Transverse colon (tissue), 4 donors: ENCODE measurements at regions not wholly inside any gene's neighbourhood (a gene's known extent, or its start where the extent isn't known, plus 50 kb on each side); places are given as distances from the start of the nearest gene placed in this dataset.

Experiments used
- DNase-seq: peaks from one replicate; pipeline ENCODE4 v3.0.0-alpha.2; 2019
- H3K27ac ChIP-seq, 4 donors: fragments of 200-600 bp; sonication (generic); 2 replicates each; pipeline ENCODE4 v1.5.1; 2016 to 2018; ENCODE audit warnings: inconsistent platforms in 4 of 4
- H3K27me3 ChIP-seq: fragments of 200-600 bp; sonication (generic); 2 replicates; pipeline ENCODE4 v1.5.1; 2017; ENCODE audit warnings: inconsistent platforms
- H3K36me3 ChIP-seq, 4 donors: fragments of 200-600 bp; sonication (generic); 2 replicates each; pipeline ENCODE4 v1.5.1; 2017 to 2019; ENCODE audit warnings: inconsistent platforms in 4 of 4
- H3K4me1 ChIP-seq, 4 donors: fragments of 200-600 bp; sonication (generic); 2 replicates each; pipeline ENCODE4 v1.5.1; 2017 to 2020; ENCODE audit warnings: inconsistent platforms in 4 of 4
- H3K4me3 ChIP-seq, 4 donors: fragments of 200-600 bp; sonication (generic); 1 replicate in 1 of 4; 2 replicates in 3 of 4; pipeline versions ENCODE4 v1.5.1 to v1.6.1; 2017 to 2019; ENCODE audit warnings: inconsistent platforms in 4 of 4
- H3K9me3 ChIP-seq, 2 donors: fragments of 200-600 bp; sonication (generic); 2 replicates each; pipeline ENCODE4 v1.5.1; 2017 to 2019; ENCODE audit warnings: inconsistent platforms in 2 of 2
- EP300 ChIP-seq: sonication (generic); formaldehyde crosslinking; IDR thresholded peaks from one replicate; pipeline ENCODE4 v1.6.1; 2017; ENCODE audit warnings: antibody characterized with exemption, low read depth
- POLR2A ChIP-seq: fragments of 450-650 bp; IDR thresholded peaks from one replicate; pipeline ENCODE4 v1.6.1; 2016; ENCODE audit warnings: antibody characterized with exemption, mild to moderate bottlenecking, moderate library complexity
- POLR2AphosphoS5 ChIP-seq, 3 donors: sonication (generic); formaldehyde crosslinking; IDR thresholded peaks; one replicate each; pipeline ENCODE4 v1.6.1; 2016; ENCODE audit warnings: antibody characterized with exemption in 3 of 3
- WGBS, 2 donors: methylation state at CpG; one replicate each; pipeline ENCODE4 v1.1.5; 2018; ENCODE audit warnings: low coverage in 1 of 2; 5-methylcytosine and 5-hydroxymethylcytosine counted together
- in situ Hi-C, 4 donors: fragments of 200-750 bp; cut with MboI; loops; one replicate each; pipeline versions ENCODE4 v1.15.0 to v1.15.1; 2017; ENCODE audit warnings: low sequenced_read_pairs in 3 of 4, low pct_ligation_motif_present in 1 of 4, low pct_unique_long_range_greater_than_20kb in 1 of 4
- intact Hi-C: fragments of 100-400 bp; cut with DNase I; formaldehyde crosslinking; loops from one replicate; pipeline ENCODE4 v1.15.1; 2023; ENCODE audit warnings: low total_unique reads
- TF ChIP-seq, protein P1 (sequence below), 5 experiments: fragments of 200-600 bp in 3 of 5; fragments of 450-650 bp in 2 of 5; sonication (generic) in 3 of 5; IDR thresholded peaks; 1 replicate in 2 of 5; 2 replicates in 3 of 5; pipeline ENCODE4 v1.5.1; 2016 to 2017; ENCODE audit warnings: antibody characterized with exemption in 5 of 5, inconsistent platforms in 3 of 5, mild to moderate bottlenecking in 2 of 5, moderate library complexity in 1 of 5

DNA sequence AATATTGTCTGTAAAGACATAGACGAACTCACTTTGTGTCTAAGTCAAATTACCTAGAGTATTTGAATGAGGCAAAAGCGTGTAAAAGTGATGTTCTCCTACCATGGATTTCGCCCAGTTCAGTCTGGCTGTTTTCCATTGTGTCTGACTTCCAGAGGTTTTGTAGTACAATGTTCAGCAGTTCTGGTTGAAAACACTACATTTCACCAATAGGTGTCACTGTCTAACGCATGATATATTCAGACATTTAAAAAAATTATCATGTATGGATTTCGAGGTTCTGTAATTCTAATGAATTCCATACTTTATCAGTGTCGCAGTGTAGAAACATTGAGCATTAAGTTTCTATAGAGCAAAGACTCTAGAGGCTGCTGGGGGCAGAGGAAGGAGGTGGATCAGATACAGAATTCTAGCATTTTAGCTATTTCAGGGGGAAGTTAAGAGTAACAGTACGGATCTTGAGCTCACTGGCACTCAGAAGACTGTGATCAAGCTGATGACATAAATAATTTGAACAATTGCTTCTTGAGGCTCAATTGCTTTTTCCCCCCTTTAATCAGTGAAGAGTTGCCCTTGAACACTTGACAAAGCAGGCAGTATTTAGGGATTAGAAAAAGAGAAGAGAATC, 196.9 kb upstream of the RHOBTB1 start:
- TF ChIP-seq EP300 = no peak
- TF ChIP-seq, protein P1, sequence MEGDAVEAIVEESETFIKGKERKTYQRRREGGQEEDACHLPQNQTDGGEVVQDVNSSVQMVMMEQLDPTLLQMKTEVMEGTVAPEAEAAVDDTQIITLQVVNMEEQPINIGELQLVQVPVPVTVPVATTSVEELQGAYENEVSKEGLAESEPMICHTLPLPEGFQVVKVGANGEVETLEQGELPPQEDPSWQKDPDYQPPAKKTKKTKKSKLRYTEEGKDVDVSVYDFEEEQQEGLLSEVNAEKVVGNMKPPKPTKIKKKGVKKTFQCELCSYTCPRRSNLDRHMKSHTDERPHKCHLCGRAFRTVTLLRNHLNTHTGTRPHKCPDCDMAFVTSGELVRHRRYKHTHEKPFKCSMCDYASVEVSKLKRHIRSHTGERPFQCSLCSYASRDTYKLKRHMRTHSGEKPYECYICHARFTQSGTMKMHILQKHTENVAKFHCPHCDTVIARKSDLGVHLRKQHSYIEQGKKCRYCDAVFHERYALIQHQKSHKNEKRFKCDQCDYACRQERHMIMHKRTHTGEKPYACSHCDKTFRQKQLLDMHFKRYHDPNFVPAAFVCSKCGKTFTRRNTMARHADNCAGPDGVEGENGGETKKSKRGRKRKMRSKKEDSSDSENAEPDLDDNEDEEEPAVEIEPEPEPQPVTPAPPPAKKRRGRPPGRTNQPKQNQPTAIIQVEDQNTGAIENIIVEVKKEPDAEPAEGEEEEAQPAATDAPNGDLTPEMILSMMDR (IDR thresholded peaks at IDR 0.05) = peak; percentile 53 to 58 (median 57)
- TF ChIP-seq POLR2AphosphoS5 (IDR thresholded peaks at IDR 0.05) = no peak
- no peak for TF ChIP-seq POLR2A
- Histone ChIP-seq H3K27ac (no peak overlapping the region), H3K9me3 (no peaks in the 10 kb centered on the region), H3K4me3 (no peak overlapping the region), H3K36me3 (no peaks in the 10 kb centered on the region), H3K4me1 (peaks cover 0 to 3% (median 0%) of the 10 kb centered on the region in 4 donors), H3K27me3 (no peaks in the 10 kb centered on the region)
- in situ Hi-C loops (loop anchor here in 2 of 4 donors (25.0 kb wide), 1 partner anchor 596 kb away; no protein-coding TSS in a partner anchor), intact Hi-C loops (no loop called here)
- 10 to 16% methylated on average over 7 of the region's 7 CpGs for WGBS, 2 donors
- DNase-seq = no peak

DNA sequence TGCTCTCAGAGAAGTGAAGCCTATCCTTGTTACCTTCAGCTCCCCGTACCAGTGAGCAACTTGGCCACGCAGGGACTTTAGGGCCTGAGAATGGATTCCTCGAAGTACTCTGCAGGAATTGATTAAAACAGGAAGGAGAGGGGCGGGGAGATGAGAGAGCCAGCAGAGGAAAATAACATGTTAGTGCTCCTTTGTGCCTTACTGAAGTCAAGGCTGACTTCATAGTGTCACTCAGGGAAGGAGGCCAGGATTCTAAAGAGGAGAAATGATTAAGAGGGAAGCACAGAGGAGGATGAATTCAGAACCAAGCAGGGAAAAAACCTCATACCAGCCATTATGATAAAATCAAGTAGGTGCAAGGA, 195.6 kb upstream of the RHOBTB1 start:
- no peak overlapping the region for H3K4me3 ChIP-seq
- no peaks in the 10 kb centered on the region for H3K27me3 ChIP-seq
- H3K36me3 ChIP-seq = no peaks in the 10 kb centered on the region
- no peaks in the 10 kb centered on the region for H3K9me3 ChIP-seq
- no peak for DNase-seq
- peaks cover 0 to 3% (median 0%) of the 10 kb centered on the region in 4 donors for H3K4me1 ChIP-seq
- no peak overlapping the region for H3K27ac ChIP-seq
- 73 to 90% methylated on average over 2 to 4 of the region's 4 CpGs for WGBS, 2 donors
- in situ Hi-C loops = loop anchor here in 2 of 4 donors (25.0 kb wide), 1 partner anchor 598 kb away; no protein-coding TSS in a partner anchor
- intact Hi-C loops = loop anchor here (10.0 kb wide), 1 partner anchor 605 kb away; no protein-coding TSS in a partner anchor
- TF ChIP-seq POLR2AphosphoS5 (IDR thresholded peaks at IDR 0.05) (no peak), EP300 (no peak), POLR2A (no peak)
- TF ChIP-seq, protein P1 (IDR thresholded peaks at IDR 0.05) = no peak

DNA sequence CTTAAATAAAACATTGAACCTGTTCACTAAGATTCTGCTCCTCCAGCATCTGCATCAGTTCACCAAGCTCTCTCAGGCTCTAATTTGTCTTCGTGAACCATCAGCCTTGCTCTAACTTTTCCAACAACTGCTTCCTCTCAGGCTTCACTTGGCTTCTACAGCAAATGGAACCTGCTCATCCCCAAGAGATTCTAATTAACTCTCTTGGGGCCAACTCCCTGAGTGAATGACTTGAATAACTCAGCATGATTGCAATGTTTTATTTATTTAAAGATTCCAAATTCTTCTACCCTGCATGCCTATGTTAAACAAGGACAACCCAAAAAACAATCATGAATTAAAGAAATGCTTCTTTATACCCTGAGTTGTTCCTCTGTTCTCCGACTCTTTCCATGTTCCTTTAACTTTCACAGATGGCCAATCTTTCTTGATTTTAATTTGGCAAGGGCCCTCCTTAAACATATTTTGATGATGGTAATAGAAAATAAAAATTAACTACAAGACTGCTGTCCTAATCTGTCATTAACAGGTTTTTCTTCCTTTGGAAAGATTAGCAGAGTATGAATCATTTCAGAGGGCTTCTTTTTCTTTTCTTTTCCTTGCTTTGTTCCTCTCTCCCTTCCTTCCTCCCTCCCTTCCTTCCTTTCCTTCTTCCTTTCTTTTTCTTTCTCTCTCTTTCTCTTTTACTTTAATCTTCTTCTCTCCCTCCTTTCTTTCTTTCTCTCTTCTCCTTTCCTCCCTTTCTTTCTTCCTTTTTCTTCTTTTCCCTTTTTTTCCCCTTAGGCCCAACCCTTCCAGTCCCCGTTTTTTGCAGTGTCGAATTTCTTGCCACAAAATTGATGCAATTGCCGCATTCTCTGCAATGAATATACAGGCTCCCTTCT, 195.0 kb upstream of the RHOBTB1 start:
- in situ Hi-C loops (loop anchor here in 2 of 4 donors (25.0 kb wide), 1 partner anchor 598 kb away; no protein-coding TSS in a partner anchor), intact Hi-C loops (loop anchor here (10.0 kb wide), 1 partner anchor 606 kb away; no protein-coding TSS in a partner anchor)
- no peak for DNase-seq
- H3K27me3 ChIP-seq = no peaks in the 10 kb centered on the region
- 68 to 81% methylated on average over 4 to 5 of the region's 5 CpGs for WGBS, 2 donors
- peaks cover 0 to 3% (median 0%) of the 10 kb centered on the region in 4 donors for H3K4me1 ChIP-seq
- no peak overlapping the region for H3K27ac ChIP-seq
- H3K9me3 ChIP-seq = no peaks in the 10 kb centered on the region
- H3K36me3 ChIP-seq = no peaks in the 10 kb centered on the region
- H3K4me3 ChIP-seq = no peak overlapping the region
- TF ChIP-seq POLR2A (no peak), EP300 (no peak), POLR2AphosphoS5 (IDR thresholded peaks at IDR 0.05) (no peak)
- TF ChIP-seq, protein P1 (IDR thresholded peaks at IDR 0.05) = no peak

DNA sequence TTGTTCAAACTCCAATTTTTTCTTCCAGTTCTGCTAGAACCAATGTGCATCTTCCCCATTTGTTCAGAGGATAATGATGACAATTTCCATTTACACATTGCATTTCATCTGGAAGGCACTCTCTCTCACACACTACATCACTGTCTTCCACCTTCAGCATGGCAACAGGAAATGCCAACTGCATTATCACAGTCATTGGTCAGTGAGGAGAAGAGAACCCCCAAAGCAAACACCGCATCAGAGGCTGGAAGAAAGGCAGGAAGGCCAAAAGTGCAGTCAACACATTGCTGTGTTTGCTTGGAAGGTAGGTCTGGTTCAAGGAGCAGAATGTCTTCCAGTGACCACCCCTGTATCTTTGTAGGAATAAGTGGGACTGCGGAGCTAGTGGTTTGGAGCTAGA, 192.2 kb upstream of the RHOBTB1 start:
- no peaks in the 10 kb centered on the region for H3K36me3 ChIP-seq
- no peaks in the 10 kb centered on the region for H3K9me3 ChIP-seq
- H3K27me3 ChIP-seq = no peaks in the 10 kb centered on the region
- intact Hi-C loops = loop anchor here (10.0 kb wide), 1 partner anchor 609 kb away; no protein-coding TSS in a partner anchor
- in situ Hi-C loops = loop anchor here in 2 of 4 donors (25.0 kb wide), 1 partner anchor 601 kb away; no protein-coding TSS in a partner anchor
- WGBS, 2 donors = 94 to 100% methylated on average over 1 to 2 of the region's 2 CpGs
- no peak for DNase-seq
- H3K4me3 ChIP-seq = no peak overlapping the region
- H3K27ac ChIP-seq = no peak overlapping the region
- TF ChIP-seq, protein P1 (IDR thresholded peaks at IDR 0.05) = no peak
- TF ChIP-seq POLR2A = no peak
- no peak for TF ChIP-seq EP300
- no peak for TF ChIP-seq POLR2AphosphoS5 (IDR thresholded peaks at IDR 0.05)
- peaks cover 0 to 3% (median 0%) of the 10 kb centered on the region in 4 donors for H3K4me1 ChIP-seq
